Endothelial cell of umbilical vein (primary cell): ENCODE measurements at regions not wholly inside any gene's neighbourhood (a gene's known extent, or its start where the extent isn't known, plus 50 kb on each side); places are given as distances from the start of the nearest gene placed in this dataset.

Experiments
- CTCF ChIP-seq, 2 donors: IDR thresholded peaks; 1 replicate in 1 of 2; 2 replicates in 1 of 2; pipeline ENCODE4 v1.5.1; 2011; ENCODE audit warnings: low read length in 2 of 2, mild to moderate bottlenecking in 2 of 2, moderate library complexity in 2 of 2, control low read depth in 1 of 2, inconsistent platforms in 1 of 2, low read depth in 1 of 2; ENCODE audit not compliant: insufficient read depth in 1 of 2; ENCODE audit errors: extremely low read depth in 1 of 2
- JUN ChIP-seq: IDR thresholded peaks from 2 replicates; pipeline ENCODE4 v1.6.1; 2011; ENCODE audit warnings: borderline replicate concordance, low read depth; ENCODE audit not compliant: insufficient read length, insufficient read depth
- POLR2A ChIP-seq: IDR thresholded peaks from 2 replicates; pipeline ENCODE4 v1.6.1; 2012; ENCODE audit warnings: low read depth, mild to moderate bottlenecking, control low read depth, low read length
- POLR2AphosphoS5 ChIP-seq: IDR thresholded peaks from 2 replicates; pipeline ENCODE4 v1.6.1; 2012; ENCODE audit warnings: low read depth, mild to moderate bottlenecking, control low read depth, low read length, moderate library complexity; ENCODE audit not compliant: insufficient read depth

DNA sequence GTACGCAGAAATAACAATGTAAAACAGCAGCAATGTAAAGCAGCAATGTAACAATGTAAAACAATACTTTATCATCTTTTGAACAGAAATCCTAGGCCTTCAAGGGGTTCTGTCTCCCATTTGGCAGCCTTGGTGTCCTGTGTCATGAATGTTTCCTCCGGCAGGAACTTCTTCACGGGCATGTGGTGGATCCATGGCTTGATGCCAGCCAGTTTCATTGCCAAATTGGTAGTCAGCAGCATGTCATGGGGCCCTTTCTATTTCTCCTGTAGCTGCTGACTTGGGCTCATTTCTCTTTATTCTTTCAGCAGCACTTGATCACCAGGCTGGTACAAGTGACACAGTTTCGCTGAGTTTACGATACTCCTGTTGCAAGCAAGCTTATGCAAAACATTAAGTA is 275.3 kb downstream of the HTR1A start:
- TF ChIP-seq POLR2A = no peak
- no peak for TF ChIP-seq CTCF (IDR thresholded peaks at IDR 0.05; ENCODE audit: extremely low read depth in 1 of 2, insufficient read depth in 1 of 2, low read depth in 1 of 2, low read length in 2 of 2)
- no peak for TF ChIP-seq POLR2AphosphoS5
- TF ChIP-seq JUN = no peak
